SK-N-SH (cell line): ENCODE measurements at regions not wholly inside any gene's neighbourhood (a gene's known extent, or its start where the extent isn't known, plus 50 kb on each side); places are given as distances from the start of the nearest gene placed in this dataset.

Source experiments
- CTCF ChIA-PET: fragments of 300-600, 350-600 bp; formaldehyde crosslinking; extraction: SDS; loops from one replicate; lab custom pipeline; 2021; lab: Yijun Ruan, JAX
- POLR2A ChIA-PET: fragments of 350-600 bp; sonication (Branson Sonifier 250); formaldehyde crosslinking; extraction: SDS; loops from one replicate; lab custom pipeline; 2020; ENCODE audit warnings: antibody characterized with exemption, inconsistent platforms; lab: Yijun Ruan, JAX
- DNase-seq: peaks from one replicate; pipeline ENCODE4 v3.0.0; 2012
- H2AFZ ChIP-seq: fragments of 200-600 bp; sonication (generic); 2 replicates; pipeline ENCODE4 v1.8.1; 2016; ENCODE audit warnings: antibody characterized with exemption, mild to moderate bottlenecking, low read depth
- H3F3A ChIP-seq: fragments of 200-600 bp; sonication (generic); replicated peaks from 2 replicates; pipeline ENCODE3; 2016; ENCODE audit warnings: antibody characterized with exemption, mild to moderate bottlenecking; ENCODE audit not compliant: insufficient read depth
- H3K27ac ChIP-seq, 2 experiments: fragments of 200-500 bp in 1 of 2; fragments of 200-600 bp in 1 of 2; sonication (Bioruptor generic) in 1 of 2; sonication (generic), shearing (Covaris generic) in 1 of 2; 2 replicates each; pipeline versions ENCODE4 v1.5.1 to v1.6.1; 2014 to 2016; ENCODE audit warnings: low read depth in 2 of 2, inconsistent platforms in 1 of 2, low read length in 1 of 2, mild to moderate bottlenecking in 1 of 2, mixed read lengths in 1 of 2
- H3K27me3 ChIP-seq: fragments of 200-600 bp; sonication (generic), shearing (Covaris generic); 2 replicates; pipeline ENCODE4 v1.6.1; 2016; ENCODE audit warnings: mixed run types; ENCODE audit not compliant: insufficient read depth
- H3K36me3 ChIP-seq, 2 experiments: fragments of 200-500 bp in 1 of 2; fragments of 200-600 bp in 1 of 2; sonication (Bioruptor generic) in 1 of 2; sonication (generic) in 1 of 2; replicated peaks in 1 of 2; 2 replicates each; pipeline versions ENCODE3 to v1.5.1; 2014 to 2016; ENCODE audit warnings: low read length in 1 of 2, mild to moderate bottlenecking in 1 of 2; ENCODE audit not compliant: insufficient read depth in 2 of 2, control insufficient read depth in 1 of 2
- H3K4me1 ChIP-seq, 2 experiments: fragments of 200-500 bp in 1 of 2; fragments of 200-600 bp in 1 of 2; sonication (Bioruptor generic) in 1 of 2; sonication (generic), shearing (Covaris generic) in 1 of 2; 2 replicates each; pipeline versions ENCODE4 v1.5.1 to v1.6.1; 2014 to 2016; ENCODE audit warnings: low read depth in 1 of 2, low read length in 1 of 2, mixed run types in 1 of 2; ENCODE audit not compliant: insufficient read depth in 2 of 2, control insufficient read depth in 1 of 2
- H3K4me2 ChIP-seq: fragments of 200-600 bp; sonication (generic), shearing (Covaris generic); 2 replicates; pipeline ENCODE4 v1.6.1; 2017; ENCODE audit warnings: mixed run types
- H3K4me3 ChIP-seq, 2 experiments: fragments of 200-500 bp in 1 of 2; fragments of 200-600 bp in 1 of 2; sonication (Bioruptor generic) in 1 of 2; sonication (generic), shearing (Covaris generic) in 1 of 2; 2 replicates each; pipeline versions ENCODE4 v1.5.1 to v1.8.1; 2014 to 2016; ENCODE audit warnings: low read depth in 2 of 2, inconsistent platforms in 1 of 2, low read length in 1 of 2, mild to moderate bottlenecking in 1 of 2, mixed read lengths in 1 of 2, moderate library complexity in 1 of 2
- H3K79me2 ChIP-seq: fragments of 200-600 bp; sonication (generic); 2 replicates; pipeline ENCODE4 v1.8.1; 2017; ENCODE audit warnings: mild to moderate bottlenecking; ENCODE audit not compliant: insufficient read depth
- H3K9ac ChIP-seq: fragments of 200-600 bp; sonication (generic); 2 replicates; pipeline ENCODE4 v1.6.1; 2017; ENCODE audit warnings: mixed run types
- H3K9me2 ChIP-seq: fragments of 200-600 bp; sonication (generic); 2 replicates; pipeline ENCODE4 v1.6.1; 2017; ENCODE audit warnings: mixed run types
- H3K9me3 ChIP-seq: fragments of 200-600 bp; sonication (generic); 2 replicates; pipeline ENCODE4 v1.6.1; 2017; ENCODE audit warnings: mixed run types, mild to moderate bottlenecking, moderate library complexity
- H4K20me1 ChIP-seq: fragments of 200-600 bp; sonication (generic); 2 replicates; pipeline ENCODE4 v1.6.1; 2017; ENCODE audit warnings: mild to moderate bottlenecking, mixed run types; ENCODE audit not compliant: insufficient read depth
- CHD2 ChIP-seq: fragments of 150-350 bp; IDR thresholded peaks from 2 replicates; pipeline ENCODE4 v1.6.1; 2018; ENCODE audit warnings: low read length; ENCODE audit not compliant: partially characterized antibody
- GABPA ChIP-seq: IDR thresholded peaks from 2 replicates; pipeline ENCODE4 v1.4.0; 2012; ENCODE audit warnings: low read depth, mild to moderate bottlenecking
- GATA2 ChIP-seq: sonication (generic); formaldehyde crosslinking; IDR thresholded peaks from 2 replicates; pipeline ENCODE4 v1.5.0; 2020; ENCODE audit warnings: mild to moderate bottlenecking, missing genetic modification reagents
- MEF2A ChIP-seq: IDR thresholded peaks from 2 replicates; pipeline ENCODE4 v1.4.0; 2012; ENCODE audit warnings: low read depth, borderline replicate concordance
- POLR2AphosphoS5 ChIP-seq: IDR thresholded peaks from 2 replicates; pipeline ENCODE4 v1.6.1; 2012; ENCODE audit warnings: low read depth, low read length
- RAD21 ChIP-seq: IDR thresholded peaks from 2 replicates; pipeline ENCODE4 v1.6.1; 2012; ENCODE audit warnings: mild to moderate bottlenecking, low read length
- RXRA ChIP-seq: IDR thresholded peaks from 2 replicates; pipeline ENCODE4 v1.4.0; 2012; ENCODE audit warnings: low read depth, mild to moderate bottlenecking, borderline replicate concordance
- SMC3 ChIP-seq: IDR thresholded peaks from 2 replicates; pipeline ENCODE4 v1.6.1; 2012; ENCODE audit warnings: low read depth, low read length, improper control_type of control experiment
- TAF1 ChIP-seq: IDR thresholded peaks from 2 replicates; pipeline ENCODE4 v1.6.1; 2012; ENCODE audit warnings: low read depth, mild to moderate bottlenecking, low read length, moderate library complexity, borderline replicate concordance
- YY1 ChIP-seq: IDR thresholded peaks from 2 replicates; pipeline ENCODE4 v1.4.0; 2012; ENCODE audit warnings: low read depth, mild to moderate bottlenecking
- WGBS: methylation state at CpG from one replicate; pipeline ENCODE4 v1.1.6; 2017; ENCODE audit warnings: low lambda C conversion rate; 5-methylcytosine and 5-hydroxymethylcytosine counted together
- TF ChIP-seq, protein P1 (sequence below): fragments of 150-350 bp; IDR thresholded peaks from 2 replicates; pipeline ENCODE4 v1.6.1; 2016; ENCODE audit warnings: mild to moderate bottlenecking, low read depth, low read length
- TF ChIP-seq, protein P2 (sequence below): fragments of 200-600 bp; sonication (generic); IDR thresholded peaks from 2 replicates; pipeline ENCODE4 v1.6.1; 2017; ENCODE audit warnings: antibody characterized with exemption, mild to moderate bottlenecking, moderate library complexity

DNA sequence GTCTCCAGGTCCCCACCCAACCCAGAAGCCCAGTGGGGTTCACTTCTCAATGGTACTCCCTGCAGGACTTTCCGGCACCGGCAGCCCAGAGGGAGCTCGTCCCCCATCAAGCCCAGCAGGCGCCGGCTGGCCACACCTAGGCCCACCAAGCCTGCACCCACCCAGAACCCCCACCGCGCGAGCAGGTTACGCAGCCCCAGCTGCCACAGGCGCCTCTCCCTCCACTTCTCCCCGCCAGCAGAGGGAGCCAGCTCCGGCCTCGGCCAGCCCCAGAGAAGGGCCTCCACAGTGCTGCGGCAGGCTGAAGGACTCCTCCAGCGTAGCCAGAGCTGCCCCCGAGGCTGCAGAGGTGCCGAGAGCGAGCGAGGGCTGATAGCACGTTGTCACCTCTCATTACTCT, 722.3 kb downstream of the PLA2G4A start:
- CTCF ChIA-PET: no interaction called here

DNA sequence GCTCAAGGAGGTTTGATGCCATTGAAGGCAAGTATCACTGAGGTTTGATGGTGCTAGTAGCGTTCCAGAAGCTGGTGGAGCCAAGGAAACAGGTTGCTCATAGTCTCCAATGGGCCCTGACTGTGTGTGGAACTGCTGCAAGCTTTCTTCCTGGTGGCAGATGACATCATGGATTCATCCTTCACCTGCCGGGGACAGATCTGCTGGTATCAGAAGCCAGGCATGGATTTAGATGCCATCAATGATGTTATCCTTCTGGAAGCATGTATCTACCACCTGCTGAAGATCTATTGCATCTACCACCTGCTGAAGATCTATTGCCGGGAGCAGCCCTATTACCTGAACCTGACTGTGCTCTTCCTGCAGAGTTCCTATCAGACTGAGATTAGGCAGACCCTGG, 734.4 kb downstream of the PLA2G4A start:
- Histone ChIP-seq H2AFZ (no peak overlapping the region), H4K20me1 (no peaks in the 10 kb centered on the region), H3K9me2 (no peaks in the 10 kb centered on the region), H3F3A (no peaks in the 10 kb centered on the region), H3K9me3 (no peaks in the 10 kb centered on the region), H3K79me2 (no peaks in the 10 kb centered on the region), H3K27ac (no peak overlapping the region), H3K4me3 (no peak overlapping the region), H3K27me3 (no peaks in the 10 kb centered on the region), H3K4me1 (no peaks in the 10 kb centered on the region), H3K36me3 (no peaks in the 10 kb centered on the region), H3K4me2 (no peak overlapping the region), H3K9ac (no peak overlapping the region)
- no peak for TF ChIP-seq CHD2
- no peak for TF ChIP-seq MEF2A
- no peak for TF ChIP-seq RXRA
- TF ChIP-seq POLR2AphosphoS5: no peak
- TF ChIP-seq TAF1: no peak
- ChIA-PET POLR2A (no interaction called here), CTCF (no interaction called here)
- WGBS: 68% methylated on average over 2 of the region's 3 CpGs
- no peak for DNase-seq

More for the DNA sequence above, 722.3 kb downstream of the PLA2G4A start:
- Histone ChIP-seq H2AFZ (no peak overlapping the region), H3K9ac (no peak overlapping the region), H3K4me3 (no peak overlapping the region), H3F3A (no peaks in the 10 kb centered on the region), H3K27me3 (no peaks in the 10 kb centered on the region), H3K9me2 (no peaks in the 10 kb centered on the region), H3K9me3 (no peaks in the 10 kb centered on the region), H3K4me1 (no peaks in the 10 kb centered on the region), H3K4me2 (no peak overlapping the region), H3K79me2 (no peaks in the 10 kb centered on the region), H3K27ac (no peak overlapping the region), H4K20me1 (no peaks in the 10 kb centered on the region), H3K36me3 (no peaks in the 10 kb centered on the region)
- POLR2A ChIA-PET: no interaction called here
- no peak for TF ChIP-seq GABPA
- TF ChIP-seq GATA2 (CRISPR knock-in tag): no peak
- TF ChIP-seq, protein P1, sequence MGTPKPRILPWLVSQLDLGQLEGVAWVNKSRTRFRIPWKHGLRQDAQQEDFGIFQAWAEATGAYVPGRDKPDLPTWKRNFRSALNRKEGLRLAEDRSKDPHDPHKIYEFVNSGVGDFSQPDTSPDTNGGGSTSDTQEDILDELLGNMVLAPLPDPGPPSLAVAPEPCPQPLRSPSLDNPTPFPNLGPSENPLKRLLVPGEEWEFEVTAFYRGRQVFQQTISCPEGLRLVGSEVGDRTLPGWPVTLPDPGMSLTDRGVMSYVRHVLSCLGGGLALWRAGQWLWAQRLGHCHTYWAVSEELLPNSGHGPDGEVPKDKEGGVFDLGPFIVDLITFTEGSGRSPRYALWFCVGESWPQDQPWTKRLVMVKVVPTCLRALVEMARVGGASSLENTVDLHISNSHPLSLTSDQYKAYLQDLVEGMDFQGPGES: no peak
- TF ChIP-seq MEF2A: no peak
- TF ChIP-seq RAD21: no peak
- TF ChIP-seq YY1: no peak
- no peak for TF ChIP-seq SMC3
- TF ChIP-seq, protein P2, sequence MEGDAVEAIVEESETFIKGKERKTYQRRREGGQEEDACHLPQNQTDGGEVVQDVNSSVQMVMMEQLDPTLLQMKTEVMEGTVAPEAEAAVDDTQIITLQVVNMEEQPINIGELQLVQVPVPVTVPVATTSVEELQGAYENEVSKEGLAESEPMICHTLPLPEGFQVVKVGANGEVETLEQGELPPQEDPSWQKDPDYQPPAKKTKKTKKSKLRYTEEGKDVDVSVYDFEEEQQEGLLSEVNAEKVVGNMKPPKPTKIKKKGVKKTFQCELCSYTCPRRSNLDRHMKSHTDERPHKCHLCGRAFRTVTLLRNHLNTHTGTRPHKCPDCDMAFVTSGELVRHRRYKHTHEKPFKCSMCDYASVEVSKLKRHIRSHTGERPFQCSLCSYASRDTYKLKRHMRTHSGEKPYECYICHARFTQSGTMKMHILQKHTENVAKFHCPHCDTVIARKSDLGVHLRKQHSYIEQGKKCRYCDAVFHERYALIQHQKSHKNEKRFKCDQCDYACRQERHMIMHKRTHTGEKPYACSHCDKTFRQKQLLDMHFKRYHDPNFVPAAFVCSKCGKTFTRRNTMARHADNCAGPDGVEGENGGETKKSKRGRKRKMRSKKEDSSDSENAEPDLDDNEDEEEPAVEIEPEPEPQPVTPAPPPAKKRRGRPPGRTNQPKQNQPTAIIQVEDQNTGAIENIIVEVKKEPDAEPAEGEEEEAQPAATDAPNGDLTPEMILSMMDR: no peak
- WGBS: 82% methylated on average over 17 of the region's 20 CpGs
- no peak for DNase-seq
